Esophagus mucosa (tissue), 1 donor: ENCODE measurements at regions not wholly inside any gene's neighbourhood (a gene's known extent, or its start where the extent isn't known, plus 50 kb on each side); places are given as distances from the start of the nearest gene placed in this dataset.
"Not testable (repeated sequence)": the region's sequence is repeated elsewhere in the genome, so short reads cannot be mapped to it uniquely, and the experiment has no call there.

Experiments
- ATAC-seq: fragments of 200-7000 bp; cut with Tn5 transposase; one replicate; pipeline ENCODE4 v1.9.1; 2020
- donor health status: DM: yes; HTN: yes; CAD: no.

GRCh38 chr3:105982207-105982606 lies 113.4 kb upstream of the CBLB start:
- no peak for ATAC-seq

GRCh38 chr3:105984837-105985236 lies 116.0 kb upstream of the CBLB start:
- no peak for ATAC-seq

- not testable (repeated sequence) for ATAC-seq
Measured at GRCh38 chr3:105986343-105986742, 117.5 kb upstream of the CBLB start.

DNA sequence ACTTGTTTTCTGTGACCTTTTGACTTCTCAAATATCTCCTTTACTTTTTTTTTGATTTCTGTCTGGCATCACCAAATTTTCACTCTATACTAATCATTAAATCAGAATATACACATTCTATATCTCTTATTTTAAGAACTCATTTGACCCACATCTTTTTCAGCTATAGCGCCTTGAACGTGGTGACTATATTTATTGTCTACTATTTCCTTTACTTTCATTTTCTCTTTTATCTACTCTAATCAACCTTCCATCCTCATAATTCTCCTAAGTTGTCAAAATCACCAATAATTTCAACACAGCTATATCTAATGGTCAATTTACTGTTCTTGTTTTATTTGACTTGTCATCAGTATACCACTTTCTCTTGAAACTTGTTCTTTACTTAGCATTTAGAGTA lies 119.0 kb upstream of the CBLB start:
- ATAC-seq: no peak

GRCh38 chr3:105988540-105989212 lies 119.9 kb upstream of the CBLB start:
- no peak for ATAC-seq

DNA sequence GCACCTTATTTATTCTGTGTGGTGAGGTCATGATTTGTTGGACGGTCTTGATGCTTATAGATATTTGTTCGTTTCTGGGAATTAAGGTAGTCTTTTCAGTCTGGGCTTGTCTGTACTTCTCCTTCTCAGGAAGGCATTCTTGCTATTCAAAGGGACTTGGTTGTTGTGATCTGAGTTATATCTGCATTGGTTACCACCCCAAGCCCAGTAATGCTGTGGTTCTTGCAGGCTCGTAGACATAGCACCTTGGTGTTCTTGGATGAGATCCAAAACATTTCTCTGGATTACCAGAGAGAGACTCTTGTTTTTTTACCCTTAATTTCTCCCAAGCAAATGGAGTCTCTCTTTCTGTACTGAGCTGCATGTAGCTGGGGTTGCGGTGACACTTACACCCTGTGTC lies 128.0 kb upstream of the CBLB start:
- ATAC-seq: peak; percentile 12

- no peak for ATAC-seq
Measured at GRCh38 chr3:105997466-105997799, 128.6 kb upstream of the CBLB start.

DNA sequence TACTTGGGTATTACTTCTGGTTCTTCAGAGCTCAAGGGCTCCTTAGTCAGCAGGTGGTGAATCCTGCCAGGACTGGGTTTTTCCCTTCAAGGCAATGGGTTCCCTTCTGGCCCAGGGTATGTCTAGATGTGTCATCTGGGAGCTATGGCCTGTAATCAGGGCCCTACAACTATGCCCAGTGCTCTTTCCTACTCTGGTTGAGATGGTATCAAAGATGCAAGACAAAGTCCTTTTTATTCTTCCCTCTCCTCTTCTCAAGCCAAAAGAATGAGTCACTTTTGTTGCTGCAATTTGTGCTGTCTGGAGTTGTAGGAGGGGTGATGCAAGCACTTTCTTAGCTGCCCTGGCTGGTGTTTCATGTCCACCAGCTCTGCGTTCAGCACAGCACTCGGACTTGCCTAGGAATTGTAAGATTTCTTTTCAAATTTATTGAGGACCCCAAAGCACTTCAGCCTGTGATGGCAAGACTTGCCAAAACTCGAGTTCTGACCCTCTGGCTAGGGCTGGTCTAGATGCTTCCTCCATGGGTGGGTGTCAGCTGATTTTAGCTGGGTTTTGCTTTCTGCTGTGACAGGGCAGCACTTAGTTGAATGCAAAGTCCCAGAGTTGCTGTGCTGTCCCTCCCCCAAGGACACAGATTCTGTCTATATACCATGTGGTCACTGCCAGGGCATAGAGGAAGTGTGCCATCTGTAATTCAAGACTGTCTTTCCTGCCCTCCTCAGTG lies 129.2 kb upstream of the CBLB start:
- ATAC-seq: peak; percentile 97

DNA sequence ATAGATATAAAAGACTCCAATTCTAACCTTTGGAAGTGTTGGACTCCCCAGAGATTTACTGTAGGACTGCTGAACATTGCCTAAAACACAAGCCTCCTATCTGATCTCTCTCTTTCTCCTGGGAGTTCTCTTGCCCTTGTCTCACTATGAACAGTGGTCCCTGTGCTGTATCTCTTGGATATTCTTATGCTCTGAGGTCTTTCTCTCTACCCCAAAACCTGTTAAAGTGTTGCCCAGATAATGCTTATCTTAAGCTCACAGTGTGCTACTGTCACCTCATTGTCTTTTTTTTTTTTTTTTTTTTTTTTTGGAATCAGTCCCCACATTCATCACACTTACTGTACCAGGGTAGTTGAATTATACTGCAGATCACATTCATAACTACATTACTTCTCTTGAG lies 131.0 kb upstream of the CBLB start:
- no peak for ATAC-seq

GRCh38 chr3:106001923-106002322 lies 133.1 kb upstream of the CBLB start:
- ATAC-seq: no peak

- peak; percentile 31 for ATAC-seq
Measured at GRCh38 chr3:106004137-106004681, 135.4 kb upstream of the CBLB start.

DNA sequence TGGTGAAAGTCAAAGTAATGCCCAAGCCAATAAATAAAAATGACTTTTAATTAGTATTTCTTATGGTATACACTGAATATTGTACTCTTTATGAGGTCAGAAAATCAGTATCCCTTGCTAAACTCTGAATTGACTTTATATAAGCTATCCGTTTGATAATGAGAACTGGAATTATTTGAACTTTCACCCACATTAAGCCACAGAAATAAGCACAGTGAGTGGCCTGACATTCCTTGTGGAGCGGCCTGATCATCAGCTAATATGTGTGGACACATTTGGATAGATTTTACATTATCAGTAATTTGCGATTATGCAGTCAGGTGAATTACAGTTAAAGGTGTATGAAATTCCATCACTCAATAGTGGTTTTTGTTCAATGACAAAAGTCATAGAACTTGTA lies 136.0 kb upstream of the CBLB start:
- no peak for ATAC-seq

GRCh38 chr3:106006001-106006400 lies 137.2 kb upstream of the CBLB start:
- peak; percentile 95 for ATAC-seq

- no peak for ATAC-seq
Measured at GRCh38 chr3:106006571-106006970, 137.8 kb upstream of the CBLB start.

GRCh38 chr3:106007512-106007911 lies 138.7 kb upstream of the CBLB start:
- no peak for ATAC-seq

GRCh38 chr3:106008766-106009165 lies 140.0 kb upstream of the CBLB start:
- ATAC-seq: no peak

- ATAC-seq: no peak
Measured at GRCh38 chr3:106010829-106011228, 142.0 kb upstream of the CBLB start.

DNA sequence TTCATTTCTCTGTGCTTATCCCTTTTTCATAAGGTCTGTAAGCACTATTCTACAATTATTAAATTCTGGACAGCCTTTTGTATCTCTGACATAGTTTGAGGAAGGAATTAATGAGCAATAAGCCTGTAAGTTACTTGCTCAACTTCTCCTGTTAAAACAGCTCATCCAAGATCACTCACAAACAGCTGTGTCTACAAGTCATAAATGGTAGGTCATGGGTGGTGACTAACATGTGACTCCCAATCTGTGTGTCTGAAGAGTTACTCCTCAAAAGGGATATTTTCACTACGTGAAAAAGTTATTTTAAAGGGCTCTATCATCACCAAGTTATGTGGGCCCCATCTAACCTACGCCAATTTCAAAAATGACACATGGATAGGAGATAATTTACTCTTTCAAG lies 145.2 kb upstream of the CBLB start:
- ATAC-seq: peak; percentile 97

GRCh38 chr3:106014518-106014917 lies 145.7 kb upstream of the CBLB start:
- peak; percentile 55 for ATAC-seq

- no peak for ATAC-seq
Measured at GRCh38 chr3:106014971-106015370, 146.2 kb upstream of the CBLB start.

- no peak for ATAC-seq
Measured at GRCh38 chr3:106018102-106018501, 149.3 kb upstream of the CBLB start.

DNA sequence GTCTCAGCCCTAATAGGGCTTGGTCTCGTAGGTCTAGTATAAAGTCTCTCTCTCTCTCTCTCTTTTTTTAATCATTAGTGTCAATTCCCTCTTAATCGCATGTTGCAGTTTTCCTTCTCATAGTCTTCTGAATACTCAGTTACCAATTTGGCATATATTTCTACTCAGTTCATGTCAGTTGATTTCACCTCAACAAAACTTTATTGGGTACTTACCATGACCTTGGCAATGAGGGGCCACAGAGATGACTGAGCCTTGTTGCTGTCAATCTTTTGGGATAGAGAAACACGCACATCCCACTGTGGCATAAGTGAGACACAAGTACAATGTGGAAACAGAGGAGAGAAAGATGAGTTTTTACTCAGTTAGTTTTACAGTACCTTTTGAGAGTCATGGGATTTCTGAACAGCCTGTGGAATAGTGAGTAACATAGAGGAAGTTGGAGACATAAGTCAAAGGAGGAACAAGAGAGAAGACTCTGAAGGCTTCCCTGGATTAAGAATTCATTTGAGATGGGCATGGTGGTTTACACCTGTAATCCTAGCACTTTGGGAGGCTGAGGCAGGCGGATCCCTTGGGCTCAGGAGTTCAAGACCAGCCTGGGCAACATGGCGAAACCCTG lies 150.2 kb upstream of the CBLB start:
- no peak for ATAC-seq

DNA sequence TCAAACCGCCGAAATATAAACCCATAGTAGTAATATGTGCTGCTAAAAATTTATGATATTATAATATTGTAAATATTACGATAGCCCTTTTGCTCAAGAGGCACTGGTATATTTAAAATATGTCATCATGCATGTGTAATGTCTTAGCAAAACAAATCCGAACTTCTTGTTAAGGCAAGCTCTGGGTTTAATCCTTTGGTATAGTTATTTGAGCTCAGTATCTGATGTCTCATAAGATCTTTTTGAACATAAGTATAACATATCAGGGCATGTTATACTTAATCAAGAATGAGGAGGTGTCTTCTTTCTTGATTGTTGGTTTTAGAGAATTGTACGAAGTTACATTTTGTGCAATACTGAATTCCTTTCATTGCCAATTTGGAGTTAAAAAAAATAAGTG lies 154.1 kb upstream of the CBLB start:
- peak; percentile 86 for ATAC-seq
